Right ventricle myocardium inferior (tissue), 1 donor: ENCODE measurements at regions not wholly inside any gene's neighbourhood (a gene's known extent, or its start where the extent isn't known, plus 50 kb on each side); places are given as distances from the start of the nearest gene placed in this dataset.
"Not testable (repeated sequence)": the region's sequence is repeated elsewhere in the genome, so short reads cannot be mapped to it uniquely, and the experiment has no call there.

Experiments
- ATAC-seq: fragments of 200-7000 bp; cut with Tn5 transposase; one replicate; pipeline ENCODE4 v1.9.1; 2020; ENCODE audit warnings: mild to moderate bottlenecking, moderate library complexity
- DNase-seq: peaks from one replicate; pipeline ENCODE4 v3.0.0; 2021; ENCODE audit errors: missing footprints
- intact Hi-C: fragments of 100-400 bp; cut with DNase I; formaldehyde crosslinking; loops from one replicate; pipeline ENCODE4 v1.11.0; 2022
- donor health status: DM: no; HTN: yes; CAD: no; lungs with severe emphysema.

DNA sequence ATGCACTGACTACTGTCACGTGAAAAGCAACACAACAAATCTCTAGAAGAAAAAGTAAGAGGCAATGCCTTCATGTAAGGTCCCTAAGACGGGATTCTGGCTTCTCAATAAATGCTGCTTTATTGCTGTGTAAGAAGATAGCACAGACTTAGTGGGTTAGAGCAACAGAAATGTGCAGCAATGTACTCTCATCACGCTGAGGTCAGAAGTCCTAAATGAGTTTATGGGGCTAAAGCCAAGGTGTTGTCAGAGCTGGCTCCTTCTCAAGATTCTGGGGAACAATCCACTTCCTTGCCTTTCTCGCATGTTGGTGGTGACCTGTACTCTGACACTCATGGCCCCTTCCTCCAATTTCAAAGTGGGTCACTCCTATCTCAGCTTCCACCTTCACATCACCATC is 93.4 kb downstream of the SHANK2 start:
- intact Hi-C loops, result no loop called here
- DNase-seq (no peak), ATAC-seq (no peak)

DNA sequence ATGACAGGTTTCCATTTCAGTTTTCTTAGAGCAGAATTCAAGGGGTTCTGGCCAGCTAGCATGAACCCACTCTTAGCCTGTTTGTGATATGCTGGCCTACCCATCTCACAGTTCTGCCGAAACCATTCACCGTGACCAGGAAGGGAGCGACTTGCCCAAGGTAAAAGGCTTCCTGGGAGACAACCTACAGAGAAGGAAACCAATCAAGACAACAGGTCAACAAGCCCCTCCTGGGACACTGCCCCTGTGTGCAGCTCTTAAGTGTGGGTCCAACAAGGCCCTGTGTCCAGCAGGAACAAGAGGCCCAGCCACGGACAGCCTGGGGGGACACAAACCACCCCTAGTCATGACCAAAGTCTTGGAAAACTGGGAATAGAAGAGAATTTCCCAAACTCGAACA is 94.7 kb downstream of the SHANK2 start:
- intact Hi-C loops, ATAC-seq, DNase-seq: not testable (repeated sequence)

- DNase-seq (no peak), ATAC-seq (no peak)
- intact Hi-C loops, result no loop called here
Measured at GRCh38 chr11:71156301-71156700, 96.1 kb downstream of the SHANK2 start.

DNA sequence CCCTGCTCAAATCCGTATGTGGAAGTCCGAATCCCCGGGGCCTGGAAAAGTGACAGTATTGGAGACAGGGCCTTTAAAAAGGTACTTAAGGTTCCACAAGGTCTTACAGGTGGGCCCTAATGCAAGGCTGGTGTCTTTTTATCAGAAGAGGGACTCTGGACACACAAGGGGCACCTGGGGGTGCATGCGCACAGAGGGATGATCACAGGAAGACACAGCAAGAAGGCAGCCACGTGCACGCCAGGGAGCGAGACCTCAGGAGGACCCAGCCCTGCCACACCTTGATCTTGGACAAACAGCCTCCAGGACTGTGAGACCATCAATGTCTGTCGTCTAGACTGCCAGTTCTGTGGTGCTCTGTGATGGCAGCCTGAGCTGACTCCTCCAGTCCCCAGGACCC is 96.5 kb downstream of the SHANK2 start:
- ATAC-seq, result no peak

GRCh38 chr11:71154261-71154805 is 98.0 kb downstream of the SHANK2 start:
- intact Hi-C loops, result no loop called here
- ATAC-seq, result no peak
- DNase-seq, result no peak

More for the DNA sequence above, 96.5 kb downstream of the SHANK2 start:
- intact Hi-C loops, result no loop called here
- DNase-seq, result no peak

GRCh38 chr11:71153005-71153390 is 99.4 kb downstream of the SHANK2 start:
- ATAC-seq, result no peak
- intact Hi-C loops, result no loop called here
- DNase-seq, result no peak

DNA sequence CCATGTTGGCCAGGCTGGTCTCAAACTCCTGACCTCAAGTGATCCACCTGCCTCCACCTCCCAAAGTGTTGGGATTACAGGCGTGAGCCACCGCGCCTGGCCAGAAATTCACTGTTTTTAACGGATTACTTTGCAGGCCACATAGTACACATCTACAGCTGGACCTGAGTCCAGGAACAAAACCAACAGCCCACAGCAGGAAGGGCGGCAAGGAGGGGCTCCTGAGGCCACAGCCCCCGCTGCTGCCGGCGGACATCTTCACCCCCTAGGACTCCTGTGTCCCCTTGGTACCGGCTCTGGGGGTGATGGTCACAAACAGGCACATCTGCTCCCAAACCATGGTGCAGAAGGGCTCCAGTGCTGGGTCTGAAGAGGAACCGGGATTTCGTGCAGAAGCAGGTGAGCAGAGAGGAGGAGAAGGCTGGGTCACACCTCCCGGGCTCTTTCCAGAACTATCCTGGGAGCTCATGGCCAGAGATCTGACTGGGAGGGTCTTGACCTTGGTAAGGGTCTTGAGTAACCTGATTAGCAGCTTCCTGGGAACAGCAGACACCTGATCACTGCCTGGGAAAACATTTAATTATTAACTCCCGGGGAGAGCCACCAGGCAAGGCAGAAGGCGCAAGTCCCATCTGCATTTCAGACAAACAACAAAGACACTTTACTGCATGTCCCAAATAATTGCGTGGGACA is 99.9 kb downstream of the SHANK2 start:
- intact Hi-C loops, result not testable (repeated sequence)

DNA sequence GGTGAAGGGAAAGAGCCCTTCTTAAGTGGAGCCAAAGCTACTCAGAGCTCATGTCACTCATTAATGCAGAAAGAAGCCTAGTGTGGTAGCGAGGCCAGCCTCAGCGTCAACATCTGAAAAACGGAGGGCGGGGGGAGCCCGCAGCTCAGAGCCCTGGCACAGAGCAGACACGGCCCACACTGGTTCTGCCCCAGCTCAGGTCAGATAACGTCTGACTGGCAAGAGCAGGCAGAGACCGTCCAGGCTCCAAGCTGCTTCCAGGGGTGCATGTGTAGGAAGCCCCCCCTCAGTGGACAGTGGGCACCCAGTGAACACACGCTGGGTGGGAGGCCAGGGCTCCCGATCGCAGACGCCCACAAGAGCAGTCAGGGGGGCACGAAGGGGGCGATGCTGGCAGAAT is 100.8 kb downstream of the SHANK2 start:
- no peak for ATAC-seq
- DNase-seq, result no peak
- intact Hi-C loops, result no loop called here

More for the DNA sequence above, 99.9 kb downstream of the SHANK2 start:
- not testable (repeated sequence) for DNase-seq, ATAC-seq

DNA sequence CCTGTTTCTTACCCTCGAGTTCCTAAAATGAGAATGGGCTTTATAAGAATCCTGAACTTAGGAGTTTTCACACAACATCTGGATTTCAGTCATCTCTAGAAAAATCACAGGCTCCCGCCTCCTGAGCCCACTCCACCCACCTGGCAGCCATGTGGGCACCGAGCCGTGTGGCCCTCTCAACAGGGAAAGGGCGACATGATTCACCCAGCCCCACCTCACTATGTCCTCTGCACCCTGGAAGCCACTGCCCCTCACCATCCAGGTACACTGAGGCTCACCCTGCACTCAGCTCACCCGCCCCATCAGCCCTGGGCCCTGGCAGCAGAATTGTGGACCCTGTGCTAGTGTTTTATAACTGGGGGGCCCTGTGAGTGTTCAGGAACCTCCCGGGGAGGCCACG is 101.5 kb downstream of the SHANK2 start:
- ATAC-seq, result no peak
- no peak for DNase-seq
- intact Hi-C loops, result no loop called here

GRCh38 chr11:71148716-71149115 is 103.7 kb downstream of the SHANK2 start:
- DNase-seq, result no peak
- intact Hi-C loops, result no loop called here
- ATAC-seq, result no peak

GRCh38 chr11:71147331-71147730 is 105.0 kb downstream of the SHANK2 start:
- intact Hi-C loops, result no loop called here
- ATAC-seq (no peak), DNase-seq (no peak)

GRCh38 chr11:71146846-71147245 is 105.5 kb downstream of the SHANK2 start:
- intact Hi-C loops, result no loop called here
- no peak for DNase-seq
- no peak for ATAC-seq

- intact Hi-C loops, result no loop called here
- DNase-seq, result no peak
Measured at GRCh38 chr11:71145988-71146824, 106.2 kb downstream of the SHANK2 start.

GRCh38 chr11:71145368-71145767 is 107.0 kb downstream of the SHANK2 start:
- DNase-seq (no peak), ATAC-seq (no peak)
- intact Hi-C loops, result no loop called here

More at GRCh38 chr11:71145988-71146824, 106.2 kb downstream of the SHANK2 start:
- no peak for ATAC-seq

- intact Hi-C loops, result no loop called here
- DNase-seq, result no peak
- ATAC-seq, result no peak
Measured at GRCh38 chr11:71144736-71145135, 107.6 kb downstream of the SHANK2 start.

GRCh38 chr11:71144010-71144409 is 108.4 kb downstream of the SHANK2 start:
- intact Hi-C loops, result no loop called here
- no peak for DNase-seq

GRCh38 chr11:71140206-71140919 is 112.0 kb downstream of the SHANK2 start:
- intact Hi-C loops, result no loop called here
- peak; percentile 8 for ATAC-seq
- no peak for DNase-seq

More at GRCh38 chr11:71144010-71144409, 108.4 kb downstream of the SHANK2 start:
- no peak for ATAC-seq

DNA sequence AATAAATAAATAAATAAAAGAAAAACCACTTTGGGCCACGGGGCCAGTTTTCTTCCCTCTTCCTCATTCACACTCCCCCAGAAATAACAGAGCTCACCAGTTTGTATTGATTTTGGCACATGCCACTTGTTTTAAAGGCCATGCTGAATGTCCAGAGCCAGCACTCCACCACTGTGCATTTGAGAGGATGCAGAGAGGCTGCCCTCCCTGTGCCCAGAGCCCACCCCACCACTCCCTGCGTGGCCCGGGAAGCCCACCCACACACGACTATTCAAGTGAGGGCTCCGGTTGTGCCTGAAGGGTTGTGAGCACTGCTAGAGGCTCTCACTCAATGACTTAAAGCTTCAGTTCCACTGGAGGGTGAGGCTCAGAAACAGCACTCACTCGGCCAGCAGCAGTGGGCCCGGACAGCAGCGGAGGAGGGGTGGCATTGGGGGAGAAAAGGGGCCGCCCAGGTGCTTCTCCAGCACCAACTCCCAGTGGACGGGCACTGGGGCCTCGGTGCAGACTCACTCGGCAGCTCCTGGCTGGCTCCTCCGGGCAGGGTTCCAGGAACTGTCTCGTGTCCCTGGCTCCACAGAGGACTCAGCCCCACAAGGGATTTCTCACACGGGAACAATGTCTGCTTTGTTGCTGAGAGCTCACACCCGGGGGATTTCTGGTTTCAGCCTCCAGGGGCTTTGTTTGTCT is 112.7 kb downstream of the SHANK2 start:
- intact Hi-C loops, result no loop called here
- peak; percentile 72 for ATAC-seq
- no peak for DNase-seq
